HEK293 (cell line): ENCODE measurements at regions not wholly inside any gene's neighbourhood (a gene's known extent, or its start where the extent isn't known, plus 50 kb on each side); places are given as distances from the start of the nearest gene placed in this dataset.

ENCODE experiments used
- CTCF ChIA-PET: fragments of 350-600 bp; formaldehyde crosslinking; extraction: SDS; loops from one replicate; lab custom pipeline; 2021; ENCODE audit warnings: antibody characterized with exemption; lab: Yijun Ruan, JAX
- POLR2A ChIA-PET: fragments of 300-600 bp; formaldehyde crosslinking; extraction: SDS; loops from one replicate; lab custom pipeline; 2020; ENCODE audit warnings: antibody characterized with exemption, inconsistent platforms; lab: Yijun Ruan, JAX
- H3K27ac ChIP-seq: fragments of 200-500 bp; sonication (Bioruptor generic); 2 replicates; pipeline ENCODE4 v1.5.1; 2014; ENCODE audit warnings: low read depth, low read length, control low read depth, inconsistent platforms; ENCODE audit errors: extremely low read depth
- H3K36me3 ChIP-seq, 2 experiments: fragments of 200-500 bp in 1 of 2; sonication (Bioruptor generic) in 1 of 2; 1 replicate in 1 of 2; 2 replicates in 1 of 2; pipeline ENCODE4 v1.5.1; 2014 to 2017; ENCODE audit warnings: inconsistent platforms in 2 of 2, low read length in 2 of 2; ENCODE audit not compliant: control insufficient read depth in 2 of 2, insufficient read depth in 1 of 2
- H3K4me1 ChIP-seq: fragments of 200-500 bp; sonication (Bioruptor generic); 2 replicates; pipeline ENCODE4 v1.5.1; 2014; ENCODE audit warnings: mild to moderate bottlenecking, low read length, inconsistent platforms; ENCODE audit not compliant: control insufficient read depth, insufficient read depth
- H3K4me3 ChIP-seq: 2 replicates; pipeline ENCODE4 v1.5.1; 2011; ENCODE audit warnings: low read depth, mild to moderate bottlenecking, control low read depth, low read length, moderate library complexity
- H3K9me3 ChIP-seq: fragments of 200-500 bp; sonication (Bioruptor generic); 2 replicates; pipeline ENCODE4 v1.5.1; 2014; ENCODE audit warnings: low read depth, low read length, inconsistent platforms; ENCODE audit not compliant: control insufficient read depth, insufficient read depth
- HOXD13 ChIP-seq: sonication (generic); formaldehyde crosslinking; IDR thresholded peaks from 2 replicates; pipeline ENCODE4 v1.8.0; 2022; ENCODE audit warnings: missing genetic modification reagents, borderline replicate concordance
- KLF8 ChIP-seq: fragments of 450-650 bp; formaldehyde crosslinking; IDR thresholded peaks from 2 replicates; pipeline ENCODE4 v1.5.1; 2016; ENCODE audit warnings: missing biosample characterization, missing genetic modification characterization
- MYNN ChIP-seq: fragments of 450-650 bp; formaldehyde crosslinking; IDR thresholded peaks from 2 replicates; pipeline ENCODE4 v1.5.1; 2016; ENCODE audit warnings: missing biosample characterization, missing genetic modification characterization, borderline replicate concordance
- RBAK ChIP-seq: fragments of 450-650 bp; formaldehyde crosslinking; IDR thresholded peaks from 2 replicates; pipeline ENCODE4 v1.5.1; 2016; ENCODE audit warnings: missing biosample characterization, missing genetic modification characterization
- SP2 ChIP-seq: fragments of 450-650 bp; formaldehyde crosslinking; IDR thresholded peaks from 2 replicates; pipeline ENCODE4 v1.5.1; 2016; ENCODE audit warnings: missing biosample characterization, missing genetic modification characterization
- SP3 ChIP-seq: fragments of 450-650 bp; formaldehyde crosslinking; IDR thresholded peaks from 2 replicates; pipeline ENCODE4 v1.5.1; 2016; ENCODE audit warnings: missing biosample characterization, missing genetic modification characterization
- ZNF112 ChIP-seq: fragments of 450-650 bp; formaldehyde crosslinking; IDR thresholded peaks from 2 replicates; pipeline ENCODE4 v1.5.0; 2017; ENCODE audit warnings: missing biosample characterization, missing genetic modification characterization
- ZNF174 ChIP-seq: fragments of 450-650 bp; formaldehyde crosslinking; IDR thresholded peaks from 2 replicates; pipeline ENCODE4 v1.5.0; 2017; ENCODE audit warnings: missing biosample characterization, mild to moderate bottlenecking, missing genetic modification characterization
- ZNF184 ChIP-seq: fragments of 450-650 bp; IDR thresholded peaks from 2 replicates; pipeline ENCODE4 v1.5.1; 2018; ENCODE audit warnings: missing biosample characterization, mild to moderate bottlenecking, missing genetic modification characterization
- ZNF202 ChIP-seq: fragments of 450-650 bp; formaldehyde crosslinking; IDR thresholded peaks from 2 replicates; pipeline ENCODE4 v1.5.1; 2016; ENCODE audit warnings: missing biosample characterization, missing genetic modification characterization, borderline replicate concordance
- ZNF416 ChIP-seq: fragments of 450-650 bp; formaldehyde crosslinking; IDR thresholded peaks from 2 replicates; pipeline ENCODE4 v1.5.1; 2016; ENCODE audit warnings: missing biosample characterization, missing genetic modification characterization
- ZNF530 ChIP-seq: fragments of 450-650 bp; formaldehyde crosslinking; IDR thresholded peaks from 2 replicates; pipeline ENCODE4 v1.5.1; 2016; ENCODE audit warnings: low read depth, missing biosample characterization, missing genetic modification characterization
- ZNF626 ChIP-seq: fragments of 450-650 bp; sonication (Bioruptor Pico); formaldehyde crosslinking; IDR thresholded peaks from 2 replicates; pipeline ENCODE4 v1.5.1; 2018; ENCODE audit warnings: missing biosample characterization, missing genetic modification characterization, inconsistent platforms
- ZNF629 ChIP-seq: fragments of 450-650 bp; formaldehyde crosslinking; IDR thresholded peaks from 2 replicates; pipeline ENCODE4 v1.5.1; 2017; ENCODE audit warnings: missing biosample characterization, missing genetic modification characterization
- ZNF658 ChIP-seq: fragments of 450-650 bp; formaldehyde crosslinking; IDR thresholded peaks from 2 replicates; pipeline ENCODE4; 2016; ENCODE audit warnings: missing biosample characterization, missing genetic modification characterization
- ZNF785 ChIP-seq: fragments of 450-650 bp; formaldehyde crosslinking; IDR thresholded peaks from 2 replicates; pipeline ENCODE4 v1.5.1; 2016; ENCODE audit warnings: missing biosample characterization, missing genetic modification characterization
- ZNF830 ChIP-seq: fragments of 450-650 bp; IDR thresholded peaks from 2 replicates; pipeline ENCODE4 v1.5.0; 2018; ENCODE audit warnings: missing biosample characterization, missing genetic modification characterization, low read depth, mild to moderate bottlenecking, moderate library complexity
- ZSCAN23 ChIP-seq: fragments of 450-650 bp; formaldehyde crosslinking; IDR thresholded peaks from 2 replicates; pipeline ENCODE4 v1.5.1; 2016; ENCODE audit warnings: missing biosample characterization, missing genetic modification characterization
- TF ChIP-seq, protein P1 (sequence below): fragments of 450-650 bp; formaldehyde crosslinking; IDR thresholded peaks from 2 replicates; pipeline ENCODE4 v1.5.1; 2016; ENCODE audit warnings: missing biosample characterization, missing genetic modification characterization
- TF ChIP-seq, protein P2 (sequence below): fragments of 450-650 bp; formaldehyde crosslinking; IDR thresholded peaks from 2 replicates; pipeline ENCODE4 v1.5.1; 2016; ENCODE audit warnings: missing biosample characterization, missing genetic modification characterization, borderline replicate concordance
- TF ChIP-seq, protein P3 (sequence below): fragments of 450-650 bp; formaldehyde crosslinking; IDR thresholded peaks from 2 replicates; pipeline ENCODE4 v1.5.1; 2016; ENCODE audit warnings: missing biosample characterization, missing genetic modification characterization
- TF ChIP-seq, protein P4 (sequence below): fragments of 450-650 bp; formaldehyde crosslinking; IDR thresholded peaks from 2 replicates; pipeline ENCODE4 v1.5.1; 2017; ENCODE audit warnings: missing biosample characterization, missing genetic modification characterization
- TF ChIP-seq, protein P5 (sequence below): sonication (generic); formaldehyde crosslinking; IDR thresholded peaks from 2 replicates; pipeline ENCODE4 v1.8.1; 2022; ENCODE audit warnings: mild to moderate bottlenecking, moderate library complexity, missing genetic modification reagents

DNA sequence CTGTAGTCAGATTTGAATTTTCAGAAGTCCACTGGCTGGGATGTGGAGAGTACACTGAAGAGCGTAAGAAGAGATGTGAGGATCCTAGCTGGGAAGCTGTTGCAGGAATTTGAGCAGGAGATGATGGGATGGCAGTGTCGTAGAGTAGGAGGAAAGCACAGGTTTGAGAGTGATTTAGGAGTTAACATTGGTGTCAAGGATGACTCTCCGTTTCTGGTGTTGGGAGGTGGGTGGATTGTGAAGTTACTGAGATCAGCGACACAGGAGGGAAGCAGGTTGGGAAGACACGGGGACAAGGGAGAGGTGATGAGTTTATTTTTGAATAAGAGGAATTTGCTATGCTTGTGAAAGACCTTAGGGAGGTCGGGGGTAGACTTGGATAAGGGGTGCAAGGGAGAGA is 434.2 kb upstream of the TPM1 start:
- Histone ChIP-seq H3K4me3 (no peak overlapping the region), H3K4me1 (no peaks in the 10 kb centered on the region), H3K27ac (no peak overlapping the region), H3K9me3 (no peaks in the 10 kb centered on the region), H3K36me3 (no peaks in the 10 kb centered on the region)
- ChIA-PET POLR2A (no interaction called here), CTCF (no interaction called here)
- TF ChIP-seq, protein P1, sequence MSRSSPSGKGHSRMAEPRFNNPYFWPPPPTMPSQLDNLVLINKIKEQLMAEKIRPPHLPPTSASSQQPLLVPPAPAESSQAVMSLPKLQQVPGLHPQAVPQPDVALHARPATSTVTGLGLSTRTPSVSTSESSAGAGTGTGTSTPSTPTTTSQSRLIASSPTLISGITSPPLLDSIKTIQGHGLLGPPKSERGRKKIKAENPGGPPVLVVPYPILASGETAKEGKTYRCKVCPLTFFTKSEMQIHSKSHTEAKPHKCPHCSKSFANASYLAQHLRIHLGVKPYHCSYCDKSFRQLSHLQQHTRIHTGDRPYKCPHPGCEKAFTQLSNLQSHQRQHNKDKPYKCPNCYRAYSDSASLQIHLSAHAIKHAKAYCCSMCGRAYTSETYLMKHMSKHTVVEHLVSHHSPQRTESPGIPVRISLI (tag by site-specific recombination): no peak
- TF ChIP-seq MYNN (no peak), ZNF202 (no peak), ZNF785 (tag by site-specific recombination) (no peak), SP2 (tag by site-specific recombination) (no peak)
- TF ChIP-seq, protein P2, sequence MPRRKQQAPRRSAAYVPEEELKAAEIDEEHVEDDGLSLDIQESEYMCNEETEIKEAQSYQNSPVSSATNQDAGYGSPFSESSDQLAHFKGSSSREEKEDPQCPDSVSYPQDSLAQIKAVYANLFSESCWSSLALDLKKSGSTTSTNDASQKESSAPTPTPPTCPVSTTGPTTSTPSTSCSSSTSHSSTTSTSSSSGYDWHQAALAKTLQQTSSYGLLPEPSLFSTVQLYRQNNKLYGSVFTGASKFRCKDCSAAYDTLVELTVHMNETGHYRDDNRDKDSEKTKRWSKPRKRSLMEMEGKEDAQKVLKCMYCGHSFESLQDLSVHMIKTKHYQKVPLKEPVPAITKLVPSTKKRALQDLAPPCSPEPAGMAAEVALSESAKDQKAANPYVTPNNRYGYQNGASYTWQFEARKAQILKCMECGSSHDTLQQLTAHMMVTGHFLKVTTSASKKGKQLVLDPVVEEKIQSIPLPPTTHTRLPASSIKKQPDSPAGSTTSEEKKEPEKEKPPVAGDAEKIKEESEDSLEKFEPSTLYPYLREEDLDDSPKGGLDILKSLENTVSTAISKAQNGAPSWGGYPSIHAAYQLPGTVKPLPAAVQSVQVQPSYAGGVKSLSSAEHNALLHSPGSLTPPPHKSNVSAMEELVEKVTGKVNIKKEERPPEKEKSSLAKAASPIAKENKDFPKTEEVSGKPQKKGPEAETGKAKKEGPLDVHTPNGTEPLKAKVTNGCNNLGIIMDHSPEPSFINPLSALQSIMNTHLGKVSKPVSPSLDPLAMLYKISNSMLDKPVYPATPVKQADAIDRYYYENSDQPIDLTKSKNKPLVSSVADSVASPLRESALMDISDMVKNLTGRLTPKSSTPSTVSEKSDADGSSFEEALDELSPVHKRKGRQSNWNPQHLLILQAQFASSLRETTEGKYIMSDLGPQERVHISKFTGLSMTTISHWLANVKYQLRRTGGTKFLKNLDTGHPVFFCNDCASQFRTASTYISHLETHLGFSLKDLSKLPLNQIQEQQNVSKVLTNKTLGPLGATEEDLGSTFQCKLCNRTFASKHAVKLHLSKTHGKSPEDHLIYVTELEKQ (tag by site-specific recombination): no peak
- TF ChIP-seq, protein P3, sequence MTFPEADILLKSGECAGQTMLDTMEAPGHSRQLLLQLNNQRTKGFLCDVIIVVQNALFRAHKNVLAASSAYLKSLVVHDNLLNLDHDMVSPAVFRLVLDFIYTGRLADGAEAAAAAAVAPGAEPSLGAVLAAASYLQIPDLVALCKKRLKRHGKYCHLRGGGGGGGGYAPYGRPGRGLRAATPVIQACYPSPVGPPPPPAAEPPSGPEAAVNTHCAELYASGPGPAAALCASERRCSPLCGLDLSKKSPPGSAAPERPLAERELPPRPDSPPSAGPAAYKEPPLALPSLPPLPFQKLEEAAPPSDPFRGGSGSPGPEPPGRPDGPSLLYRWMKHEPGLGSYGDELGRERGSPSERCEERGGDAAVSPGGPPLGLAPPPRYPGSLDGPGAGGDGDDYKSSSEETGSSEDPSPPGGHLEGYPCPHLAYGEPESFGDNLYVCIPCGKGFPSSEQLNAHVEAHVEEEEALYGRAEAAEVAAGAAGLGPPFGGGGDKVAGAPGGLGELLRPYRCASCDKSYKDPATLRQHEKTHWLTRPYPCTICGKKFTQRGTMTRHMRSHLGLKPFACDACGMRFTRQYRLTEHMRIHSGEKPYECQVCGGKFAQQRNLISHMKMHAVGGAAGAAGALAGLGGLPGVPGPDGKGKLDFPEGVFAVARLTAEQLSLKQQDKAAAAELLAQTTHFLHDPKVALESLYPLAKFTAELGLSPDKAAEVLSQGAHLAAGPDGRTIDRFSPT: no peak

DNA sequence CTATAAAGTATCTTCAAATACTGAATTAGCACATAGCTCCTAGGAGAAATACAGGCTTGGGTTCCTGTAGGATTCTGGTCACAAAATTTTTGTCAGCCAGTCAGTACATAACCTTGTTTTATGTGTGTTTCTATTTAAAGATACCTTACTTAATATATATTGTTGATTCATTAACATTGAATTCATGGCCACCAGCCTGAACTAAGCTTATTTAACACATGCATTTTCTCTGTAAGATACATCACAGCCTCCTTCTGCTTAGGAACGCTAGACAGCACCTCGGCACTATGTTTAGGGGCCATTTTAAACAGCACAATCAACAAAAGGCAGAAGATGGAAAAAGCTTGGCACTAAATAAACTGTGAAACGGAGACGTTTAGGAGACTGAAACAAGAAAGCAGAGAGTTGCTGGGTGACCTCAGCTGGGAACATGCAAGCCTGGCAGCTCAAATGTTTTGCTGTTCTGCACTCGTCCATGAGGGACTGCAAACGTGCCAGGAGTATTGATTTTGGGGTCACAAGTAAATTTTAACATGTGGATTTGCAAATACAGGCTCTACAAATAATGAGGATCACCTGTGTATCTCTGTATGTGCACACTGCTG is 432.2 kb upstream of the TPM1 start:
- POLR2A ChIA-PET: no interaction called here
- CTCF ChIA-PET: interaction anchor here (0.6 kb wide), 1 partner anchor 1381 kb away, joined by 3 read pairs; the partner anchor contains the start of gene RORA
- H3K4me1 ChIP-seq: no peaks in the 10 kb centered on the region
- TF ChIP-seq ZNF626 (tag by site-specific recombination) (no peak), SP3 (tag by site-specific recombination) (no peak), ZNF174 (tag by site-specific recombination) (no peak)
- TF ChIP-seq, protein P4, sequence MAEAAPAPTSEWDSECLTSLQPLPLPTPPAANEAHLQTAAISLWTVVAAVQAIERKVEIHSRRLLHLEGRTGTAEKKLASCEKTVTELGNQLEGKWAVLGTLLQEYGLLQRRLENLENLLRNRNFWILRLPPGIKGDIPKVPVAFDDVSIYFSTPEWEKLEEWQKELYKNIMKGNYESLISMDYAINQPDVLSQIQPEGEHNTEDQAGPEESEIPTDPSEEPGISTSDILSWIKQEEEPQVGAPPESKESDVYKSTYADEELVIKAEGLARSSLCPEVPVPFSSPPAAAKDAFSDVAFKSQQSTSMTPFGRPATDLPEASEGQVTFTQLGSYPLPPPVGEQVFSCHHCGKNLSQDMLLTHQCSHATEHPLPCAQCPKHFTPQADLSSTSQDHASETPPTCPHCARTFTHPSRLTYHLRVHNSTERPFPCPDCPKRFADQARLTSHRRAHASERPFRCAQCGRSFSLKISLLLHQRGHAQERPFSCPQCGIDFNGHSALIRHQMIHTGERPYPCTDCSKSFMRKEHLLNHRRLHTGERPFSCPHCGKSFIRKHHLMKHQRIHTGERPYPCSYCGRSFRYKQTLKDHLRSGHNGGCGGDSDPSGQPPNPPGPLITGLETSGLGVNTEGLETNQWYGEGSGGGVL: no peak
- H3K9me3 ChIP-seq: no peaks in the 10 kb centered on the region
- no peak overlapping the region for H3K27ac ChIP-seq
- no peak overlapping the region for H3K4me3 ChIP-seq
- no peaks in the 10 kb centered on the region for H3K36me3 ChIP-seq

DNA sequence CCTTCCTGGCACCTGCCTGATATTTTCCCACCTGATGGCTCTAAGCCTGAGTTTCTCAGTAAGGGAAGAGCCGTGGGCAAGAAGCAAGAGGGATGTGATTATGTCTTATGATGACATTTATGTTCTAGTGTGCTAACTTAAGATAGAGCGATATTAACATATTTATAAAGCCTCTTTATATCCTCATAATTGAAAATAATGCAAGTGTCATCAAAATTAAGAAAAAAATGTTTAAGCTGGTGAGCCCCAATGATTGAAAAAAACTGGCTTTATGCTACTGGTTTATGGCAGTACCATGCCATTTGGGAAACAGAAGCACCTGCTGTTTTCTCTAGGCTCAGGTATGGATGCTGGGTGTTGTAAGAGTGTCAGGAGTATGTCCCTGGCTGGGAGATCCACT is 431.5 kb upstream of the TPM1 start:
- Histone ChIP-seq H3K27ac (no peak overlapping the region), H3K36me3 (no peaks in the 10 kb centered on the region), H3K4me1 (no peaks in the 10 kb centered on the region), H3K9me3 (no peaks in the 10 kb centered on the region), H3K4me3 (no peak overlapping the region)
- POLR2A ChIA-PET: no interaction called here
- CTCF ChIA-PET: interaction anchor here (0.6 to 0.7 kb wide), 2 partner anchors 7 to 1382 kb away, joined by 3 read pairs; partner anchors contain the start of gene RORA
- TF ChIP-seq ZNF112 (tag by site-specific recombination): no peak
- TF ChIP-seq ZNF416 (tag by site-specific recombination): no peak
- TF ChIP-seq ZNF629 (tag by site-specific recombination): no peak
- TF ChIP-seq ZSCAN23: no peak
- TF ChIP-seq ZNF658: no peak
- TF ChIP-seq, protein P5, sequence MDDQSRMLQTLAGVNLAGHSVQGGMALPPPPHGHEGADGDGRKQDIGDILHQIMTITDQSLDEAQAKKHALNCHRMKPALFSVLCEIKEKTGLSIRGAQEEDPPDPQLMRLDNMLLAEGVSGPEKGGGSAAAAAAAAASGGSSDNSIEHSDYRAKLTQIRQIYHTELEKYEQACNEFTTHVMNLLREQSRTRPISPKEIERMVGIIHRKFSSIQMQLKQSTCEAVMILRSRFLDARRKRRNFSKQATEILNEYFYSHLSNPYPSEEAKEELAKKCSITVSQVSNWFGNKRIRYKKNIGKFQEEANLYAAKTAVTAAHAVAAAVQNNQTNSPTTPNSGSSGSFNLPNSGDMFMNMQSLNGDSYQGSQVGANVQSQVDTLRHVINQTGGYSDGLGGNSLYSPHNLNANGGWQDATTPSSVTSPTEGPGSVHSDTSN (CRISPR knock-in tag): no peak
- no peak for TF ChIP-seq ZNF184 (tag by site-specific recombination)
- no peak for TF ChIP-seq ZNF530 (tag by site-specific recombination)
- TF ChIP-seq ZNF830: no peak
- no peak for TF ChIP-seq RBAK (tag by site-specific recombination)
- no peak for TF ChIP-seq KLF8
- no peak for TF ChIP-seq HOXD13 (CRISPR knock-in tag)
